ENCODE measurements at regions not wholly inside any gene's neighbourhood (a gene's known extent, or its start where the extent isn't known, plus 50 kb on each side); places are given as distances from the start of the nearest gene placed in this dataset.

DNA sequence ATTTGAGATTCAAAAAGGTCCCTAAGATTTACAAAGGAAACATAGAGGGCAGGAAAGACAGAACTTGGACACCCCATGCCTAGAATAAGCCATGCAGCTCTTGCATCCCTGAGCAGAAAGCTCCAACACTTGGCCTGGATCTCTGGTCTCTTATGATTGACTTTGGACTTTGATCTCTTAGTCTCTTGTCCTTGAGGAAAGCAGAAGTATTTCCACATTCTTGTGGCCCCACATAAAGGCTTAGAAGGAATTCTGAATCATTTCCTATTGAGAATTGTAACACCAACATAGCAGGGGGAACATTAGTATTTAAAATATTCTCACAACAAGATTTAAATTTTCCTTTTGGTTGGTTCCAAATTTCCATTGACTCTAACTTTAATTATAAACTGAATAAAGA, 283.7 kb upstream of the PRKD1 start:
- H4K20me1 ChIP-seq (replicated peaks; ENCODE audit: insufficient read depth): no peaks in the 10 kb centered on the region
- Mint-ChIP-seq H3K27ac (no peak overlapping the region), H3K36me3 (ENCODE audit: low read depth) (no peaks in the 10 kb centered on the region), H3K27me3 (ENCODE audit: insufficient read depth, low read depth, poor library complexity) (no peaks in the 10 kb centered on the region), H3K4me3 (no peak overlapping the region), H3K4me1 (no peaks in the 10 kb centered on the region), H3K9me3 (no peaks in the 10 kb centered on the region)
- H3K36me3 ChIP-seq (ENCODE audit: insufficient read depth): no peaks in the 10 kb centered on the region
- H3K4me2 ChIP-seq: no peak overlapping the region
- DNase-seq (ENCODE audit: low spot score) (no peak), ATAC-seq (no peak)
- no peaks in the 10 kb centered on the region for H3K4me1 ChIP-seq (ENCODE audit: insufficient read depth)
- H3K27ac ChIP-seq (ENCODE audit: low read depth): no peak overlapping the region
- no peaks in the 10 kb centered on the region for H3K27me3 ChIP-seq (ENCODE audit: insufficient read depth)
- H3F3A ChIP-seq (replicated peaks; ENCODE audit: low read depth): no peaks in the 10 kb centered on the region
- no peaks in the 10 kb centered on the region for H3K79me2 ChIP-seq (replicated peaks; ENCODE audit: insufficient read depth)
- H3K4me3 ChIP-seq: no peak overlapping the region
- no peak overlapping the region for H2AFZ ChIP-seq
- peaks cover 2% of the 10 kb centered on the region; the same call in 1 of the 2 replicates for H3K9me2 ChIP-seq (ENCODE audit: insufficient read depth)
- TF ChIP-seq JUNB (IDR thresholded peaks at IDR 0.05; ENCODE audit: unreplicated experiment) (no peak), POLR2AphosphoS5 (IDR thresholded peaks at IDR 0.05; ENCODE audit: low read depth) (no peak), ZNF331 (CRISPR knock-in tag; IDR thresholded peaks at IDR 0.05; ENCODE audit: low read depth) (no peak), STAT1 (IDR thresholded peaks at IDR 0.05; ENCODE audit: unreplicated experiment) (no peak), EZH2phosphoT487 (IDR thresholded peaks at IDR 0.05; ENCODE audit: unreplicated experiment) (no peak), EZH2 (IDR thresholded peaks at IDR 0.05; ENCODE audit: low read depth, unreplicated experiment) (no peak)
- TF ChIP-seq, protein P1, sequence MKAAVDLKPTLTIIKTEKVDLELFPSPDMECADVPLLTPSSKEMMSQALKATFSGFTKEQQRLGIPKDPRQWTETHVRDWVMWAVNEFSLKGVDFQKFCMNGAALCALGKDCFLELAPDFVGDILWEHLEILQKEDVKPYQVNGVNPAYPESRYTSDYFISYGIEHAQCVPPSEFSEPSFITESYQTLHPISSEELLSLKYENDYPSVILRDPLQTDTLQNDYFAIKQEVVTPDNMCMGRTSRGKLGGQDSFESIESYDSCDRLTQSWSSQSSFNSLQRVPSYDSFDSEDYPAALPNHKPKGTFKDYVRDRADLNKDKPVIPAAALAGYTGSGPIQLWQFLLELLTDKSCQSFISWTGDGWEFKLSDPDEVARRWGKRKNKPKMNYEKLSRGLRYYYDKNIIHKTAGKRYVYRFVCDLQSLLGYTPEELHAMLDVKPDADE (IDR thresholded peaks at IDR 0.05): no peak
- TF ChIP-seq, protein P2, sequence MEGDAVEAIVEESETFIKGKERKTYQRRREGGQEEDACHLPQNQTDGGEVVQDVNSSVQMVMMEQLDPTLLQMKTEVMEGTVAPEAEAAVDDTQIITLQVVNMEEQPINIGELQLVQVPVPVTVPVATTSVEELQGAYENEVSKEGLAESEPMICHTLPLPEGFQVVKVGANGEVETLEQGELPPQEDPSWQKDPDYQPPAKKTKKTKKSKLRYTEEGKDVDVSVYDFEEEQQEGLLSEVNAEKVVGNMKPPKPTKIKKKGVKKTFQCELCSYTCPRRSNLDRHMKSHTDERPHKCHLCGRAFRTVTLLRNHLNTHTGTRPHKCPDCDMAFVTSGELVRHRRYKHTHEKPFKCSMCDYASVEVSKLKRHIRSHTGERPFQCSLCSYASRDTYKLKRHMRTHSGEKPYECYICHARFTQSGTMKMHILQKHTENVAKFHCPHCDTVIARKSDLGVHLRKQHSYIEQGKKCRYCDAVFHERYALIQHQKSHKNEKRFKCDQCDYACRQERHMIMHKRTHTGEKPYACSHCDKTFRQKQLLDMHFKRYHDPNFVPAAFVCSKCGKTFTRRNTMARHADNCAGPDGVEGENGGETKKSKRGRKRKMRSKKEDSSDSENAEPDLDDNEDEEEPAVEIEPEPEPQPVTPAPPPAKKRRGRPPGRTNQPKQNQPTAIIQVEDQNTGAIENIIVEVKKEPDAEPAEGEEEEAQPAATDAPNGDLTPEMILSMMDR (conservative IDR thresholded peaks at IDR 0.05; ENCODE audit: low read depth in 2 of 2): no peak
- TF ChIP-seq, protein P3, sequence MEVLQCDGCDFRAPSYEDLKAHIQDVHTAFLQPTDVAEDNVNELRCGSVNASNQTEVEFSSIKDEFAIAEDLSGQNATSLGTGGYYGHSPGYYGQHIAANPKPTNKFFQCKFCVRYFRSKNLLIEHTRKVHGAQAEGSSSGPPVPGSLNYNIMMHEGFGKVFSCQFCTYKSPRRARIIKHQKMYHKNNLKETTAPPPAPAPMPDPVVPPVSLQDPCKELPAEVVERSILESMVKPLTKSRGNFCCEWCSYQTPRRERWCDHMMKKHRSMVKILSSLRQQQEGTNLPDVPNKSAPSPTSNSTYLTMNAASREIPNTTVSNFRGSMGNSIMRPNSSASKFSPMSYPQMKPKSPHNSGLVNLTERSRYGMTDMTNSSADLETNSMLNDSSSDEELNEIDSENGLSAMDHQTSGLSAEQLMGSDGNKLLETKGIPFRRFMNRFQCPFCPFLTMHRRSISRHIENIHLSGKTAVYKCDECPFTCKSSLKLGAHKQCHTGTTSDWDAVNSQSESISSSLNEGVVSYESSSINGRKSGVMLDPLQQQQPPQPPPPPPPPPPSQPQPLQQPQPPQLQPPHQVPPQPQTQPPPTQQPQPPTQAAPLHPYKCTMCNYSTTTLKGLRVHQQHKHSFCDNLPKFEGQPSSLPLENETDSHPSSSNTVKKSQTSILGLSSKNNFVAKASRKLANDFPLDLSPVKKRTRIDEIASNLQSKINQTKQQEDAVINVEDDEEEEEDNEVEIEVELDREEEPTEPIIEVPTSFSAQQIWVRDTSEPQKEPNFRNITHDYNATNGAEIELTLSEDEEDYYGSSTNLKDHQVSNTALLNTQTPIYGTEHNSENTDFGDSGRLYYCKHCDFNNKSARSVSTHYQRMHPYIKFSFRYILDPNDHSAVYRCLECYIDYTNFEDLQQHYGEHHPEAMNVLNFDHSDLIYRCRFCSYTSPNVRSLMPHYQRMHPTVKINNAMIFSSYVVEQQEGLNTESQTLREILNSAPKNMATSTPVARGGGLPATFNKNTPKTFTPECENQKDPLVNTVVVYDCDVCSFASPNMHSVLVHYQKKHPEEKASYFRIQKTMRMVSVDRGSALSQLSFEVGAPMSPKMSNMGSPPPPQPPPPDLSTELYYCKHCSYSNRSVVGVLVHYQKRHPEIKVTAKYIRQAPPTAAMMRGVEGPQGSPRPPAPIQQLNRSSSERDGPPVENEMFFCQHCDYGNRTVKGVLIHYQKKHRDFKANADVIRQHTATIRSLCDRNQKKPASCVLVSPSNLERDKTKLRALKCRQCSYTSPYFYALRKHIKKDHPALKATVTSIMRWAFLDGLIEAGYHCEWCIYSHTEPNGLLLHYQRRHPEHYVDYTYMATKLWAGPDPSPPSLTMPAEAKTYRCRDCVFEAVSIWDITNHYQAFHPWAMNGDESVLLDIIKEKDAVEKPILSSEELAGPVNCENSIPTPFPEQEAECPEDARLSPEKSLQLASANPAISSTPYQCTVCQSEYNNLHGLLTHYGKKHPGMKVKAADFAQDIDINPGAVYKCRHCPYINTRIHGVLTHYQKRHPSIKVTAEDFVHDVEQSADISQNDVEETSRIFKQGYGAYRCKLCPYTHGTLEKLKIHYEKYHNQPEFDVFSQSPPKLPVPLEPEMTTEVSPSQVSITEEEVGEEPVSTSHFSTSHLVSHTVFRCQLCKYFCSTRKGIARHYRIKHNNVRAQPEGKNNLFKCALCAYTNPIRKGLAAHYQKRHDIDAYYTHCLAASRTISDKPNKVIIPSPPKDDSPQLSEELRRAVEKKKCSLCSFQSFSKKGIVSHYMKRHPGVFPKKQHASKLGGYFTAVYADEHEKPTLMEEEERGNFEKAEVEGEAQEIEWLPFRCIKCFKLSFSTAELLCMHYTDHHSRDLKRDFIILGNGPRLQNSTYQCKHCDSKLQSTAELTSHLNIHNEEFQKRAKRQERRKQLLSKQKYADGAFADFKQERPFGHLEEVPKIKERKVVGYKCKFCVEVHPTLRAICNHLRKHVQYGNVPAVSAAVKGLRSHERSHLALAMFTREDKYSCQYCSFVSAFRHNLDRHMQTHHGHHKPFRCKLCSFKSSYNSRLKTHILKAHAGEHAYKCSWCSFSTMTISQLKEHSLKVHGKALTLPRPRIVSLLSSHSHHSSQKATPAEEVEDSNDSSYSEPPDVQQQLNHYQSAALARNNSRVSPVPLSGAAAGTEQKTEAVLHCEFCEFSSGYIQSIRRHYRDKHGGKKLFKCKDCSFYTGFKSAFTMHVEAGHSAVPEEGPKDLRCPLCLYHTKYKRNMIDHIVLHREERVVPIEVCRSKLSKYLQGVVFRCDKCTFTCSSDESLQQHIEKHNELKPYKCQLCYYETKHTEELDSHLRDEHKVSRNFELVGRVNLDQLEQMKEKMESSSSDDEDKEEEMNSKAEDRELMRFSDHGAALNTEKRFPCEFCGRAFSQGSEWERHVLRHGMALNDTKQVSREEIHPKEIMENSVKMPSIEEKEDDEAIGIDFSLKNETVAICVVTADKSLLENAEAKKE (CRISPR knock-in tag; IDR thresholded peaks at IDR 0.05): no peak

Data from GM23338 (cell line).